ENCODE measurements at regions not wholly inside any gene's neighbourhood (a gene's known extent, or its start where the extent isn't known, plus 50 kb on each side); places are given as distances from the start of the nearest gene placed in this dataset.

GRCh38 chr10:3396116-3396515 lies 223.5 kb upstream of the PITRM1 start:
- Mint-ChIP-seq H3K4me1 (peaks cover 39% of the 10 kb centered on the region), H3K27ac (peak overlapping the region in 2 of 3 experiments; percentile 10 to 52)
- no peak for TF ChIP-seq CTCF (IDR thresholded peaks at IDR 0.05; ENCODE audit: unreplicated experiment in 3 of 3)

GRCh38 chr10:3395458-3395861 lies 222.9 kb upstream of the PITRM1 start:
- TF ChIP-seq CTCF (IDR thresholded peaks at IDR 0.05; ENCODE audit: unreplicated experiment in 3 of 3) = no peak
- no peaks in the 10 kb centered on the region for H3K36me3 Mint-ChIP-seq (ENCODE audit: low read depth)

More at GRCh38 chr10:3396116-3396515, 223.5 kb upstream of the PITRM1 start:
- H3K4me3 Mint-ChIP-seq = no peak overlapping the region
- H3K27me3 Mint-ChIP-seq (ENCODE audit: low read depth) = peaks cover 12% of the 10 kb centered on the region
- H3K9me3 Mint-ChIP-seq = peaks cover 3% of the 10 kb centered on the region
- no peaks in the 10 kb centered on the region for H3K36me3 Mint-ChIP-seq (ENCODE audit: low read depth)

DNA sequence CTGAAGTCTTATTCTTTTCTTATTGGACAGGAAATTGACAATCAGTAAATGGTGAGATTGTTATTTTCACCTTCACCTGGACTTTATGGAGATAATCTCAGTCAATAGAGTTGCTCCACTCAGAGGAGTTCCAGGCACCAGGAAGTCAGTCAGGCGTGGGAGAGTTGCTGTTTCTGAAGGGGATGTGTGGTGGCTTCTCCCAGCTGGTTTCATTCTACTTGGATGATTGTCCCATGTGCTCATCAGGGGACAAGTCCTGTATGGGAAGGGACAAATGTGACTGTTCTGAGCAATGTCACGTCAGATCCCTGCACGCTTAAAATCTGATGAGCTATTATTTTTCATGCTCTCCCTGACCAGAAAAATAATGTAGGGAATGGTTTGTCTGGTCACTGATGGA lies 222.5 kb upstream of the PITRM1 start:
- no peak overlapping the region for H3K4me3 Mint-ChIP-seq

More at GRCh38 chr10:3395458-3395861, 222.9 kb upstream of the PITRM1 start:
- H3K27ac Mint-ChIP-seq = peak overlapping the region in 1 of 3 experiments; percentile 1
- peaks cover 38% of the 10 kb centered on the region for H3K4me1 Mint-ChIP-seq
- H3K9me3 Mint-ChIP-seq = peaks cover 3% of the 10 kb centered on the region
- no peak overlapping the region for H3K4me3 Mint-ChIP-seq
- H3K27me3 Mint-ChIP-seq (ENCODE audit: low read depth) = peaks cover 12% of the 10 kb centered on the region

DNA sequence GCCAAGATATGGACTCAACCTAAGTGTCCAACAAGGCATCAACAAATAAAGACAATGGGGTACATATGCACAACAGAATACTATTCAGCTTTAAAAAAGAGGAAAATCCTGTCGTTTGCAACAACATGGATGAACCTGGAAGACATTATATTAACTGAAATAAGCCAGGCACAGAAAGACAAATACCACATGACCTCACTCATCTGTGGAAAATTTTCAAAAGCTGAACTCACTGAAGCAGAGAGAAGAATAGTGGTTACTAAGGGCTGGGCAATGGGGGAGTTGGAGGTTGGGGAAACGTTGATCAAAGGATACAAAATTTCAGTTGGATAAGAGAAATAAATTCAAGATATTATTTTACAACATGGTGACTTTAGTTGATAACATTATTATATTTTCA lies 221.4 kb upstream of the PITRM1 start:
- Mint-ChIP-seq H3K36me3 (ENCODE audit: low read depth) (no peaks in the 10 kb centered on the region), H3K27me3 (ENCODE audit: low read depth) (peaks cover 12% of the 10 kb centered on the region), H3K9me3 (peaks cover 3% of the 10 kb centered on the region), H3K27ac (no peak overlapping the region), H3K4me3 (no peak overlapping the region), H3K4me1 (peaks cover 38% of the 10 kb centered on the region)
- no peak for TF ChIP-seq CTCF (IDR thresholded peaks at IDR 0.05; ENCODE audit: unreplicated experiment in 3 of 3)

More for the DNA sequence above, 222.5 kb upstream of the PITRM1 start:
- Mint-ChIP-seq H3K27me3 (ENCODE audit: low read depth) (peaks cover 12% of the 10 kb centered on the region), H3K27ac (peak overlapping the region in 1 of 3 experiments; percentile 1), H3K4me1 (peaks cover 34% of the 10 kb centered on the region), H3K36me3 (ENCODE audit: low read depth) (no peaks in the 10 kb centered on the region), H3K9me3 (peaks cover 3% of the 10 kb centered on the region)
- TF ChIP-seq CTCF (IDR thresholded peaks at IDR 0.05; ENCODE audit: unreplicated experiment in 3 of 3) = no peak

DNA sequence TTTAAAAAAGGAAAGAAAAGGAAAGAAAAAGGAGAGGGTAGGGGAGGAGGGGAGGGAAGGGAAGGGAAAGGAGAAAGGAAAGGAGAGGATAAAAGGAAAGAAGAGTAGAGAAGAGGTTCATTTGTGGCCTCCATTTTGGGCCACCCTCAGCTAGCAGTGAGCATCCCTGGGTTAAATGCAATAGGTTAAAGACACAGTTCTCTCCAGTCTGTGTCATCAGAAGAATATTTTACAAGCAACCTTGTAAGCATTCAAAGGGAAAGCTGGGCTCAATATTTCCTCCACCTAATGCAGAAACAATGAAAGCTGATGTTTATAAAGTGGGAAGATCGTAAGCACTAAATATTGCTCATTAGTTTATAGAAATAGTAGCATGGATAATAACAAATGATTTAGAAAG lies 219.1 kb upstream of the PITRM1 start:
- Mint-ChIP-seq H3K27ac (no peak overlapping the region), H3K27me3 (ENCODE audit: low read depth) (peaks cover 4% of the 10 kb centered on the region), H3K36me3 (ENCODE audit: low read depth) (no peaks in the 10 kb centered on the region), H3K9me3 (peaks cover 3% of the 10 kb centered on the region), H3K4me1 (peaks cover 23% of the 10 kb centered on the region), H3K4me3 (no peak overlapping the region)
- no peak for TF ChIP-seq CTCF (IDR thresholded peaks at IDR 0.05; ENCODE audit: unreplicated experiment in 3 of 3)

DNA sequence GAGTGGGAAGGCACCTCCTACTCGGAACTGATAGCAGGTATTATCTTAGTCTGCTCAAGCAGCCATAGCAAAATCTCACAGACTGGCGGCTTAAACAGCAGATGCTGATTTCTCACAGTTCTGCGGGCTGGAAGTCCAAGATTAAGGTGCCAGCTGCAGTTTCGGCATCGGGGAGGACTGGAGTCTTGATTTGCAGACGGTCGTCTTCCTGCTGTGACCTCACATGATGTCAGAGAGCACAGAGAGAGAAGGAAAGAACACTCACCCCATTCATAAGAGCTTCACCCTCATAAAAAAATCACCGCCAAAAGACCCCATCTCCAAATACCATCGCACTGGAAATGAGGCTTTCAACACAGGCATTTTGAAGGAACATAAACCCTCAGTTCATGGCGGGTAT lies 216.5 kb upstream of the PITRM1 start:
- no peak for TF ChIP-seq CTCF (IDR thresholded peaks at IDR 0.05; ENCODE audit: unreplicated experiment in 3 of 3)
- H3K4me3 Mint-ChIP-seq = no peak overlapping the region
- peak overlapping the region in 2 of 3 experiments; percentile 29 to 46 for H3K27ac Mint-ChIP-seq
- H3K36me3 Mint-ChIP-seq (ENCODE audit: low read depth) = no peaks in the 10 kb centered on the region
- peaks cover 3% of the 10 kb centered on the region for H3K27me3 Mint-ChIP-seq (ENCODE audit: low read depth)
- peaks cover 13% of the 10 kb centered on the region for H3K9me3 Mint-ChIP-seq
- H3K4me1 Mint-ChIP-seq = peaks cover 10% of the 10 kb centered on the region
